Occipital lobe (tissue), 1 donor: ENCODE measurements at regions not wholly inside any gene's neighbourhood (a gene's known extent, or its start where the extent isn't known, plus 50 kb on each side); places are given as distances from the start of the nearest gene placed in this dataset.

Experiments
- DNase-seq: peaks from one replicate; lab custom pipeline; 2025; lab: John Stamatoyannopoulos, UW

DNA sequence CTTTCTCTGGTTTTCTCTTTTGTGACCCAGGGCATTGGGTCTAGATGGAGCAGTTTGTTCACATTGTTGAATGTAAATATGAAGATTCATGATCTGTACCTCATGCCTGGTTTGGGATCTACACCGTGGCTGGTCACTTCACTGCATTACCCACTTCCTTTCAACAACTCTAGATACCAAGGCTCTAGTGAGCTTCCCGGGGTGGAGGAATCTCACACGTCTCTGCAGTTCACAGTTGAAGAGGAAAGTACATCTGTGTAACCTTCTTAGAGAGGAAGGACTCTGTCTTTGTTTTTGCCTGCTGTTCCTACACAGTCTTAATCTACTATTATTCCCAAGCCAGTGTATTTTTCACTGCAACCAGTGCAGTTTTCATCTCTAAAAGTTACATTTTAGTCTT lies 574.8 kb downstream of the MBD2 start:
- DNase-seq, result no peak

DNA sequence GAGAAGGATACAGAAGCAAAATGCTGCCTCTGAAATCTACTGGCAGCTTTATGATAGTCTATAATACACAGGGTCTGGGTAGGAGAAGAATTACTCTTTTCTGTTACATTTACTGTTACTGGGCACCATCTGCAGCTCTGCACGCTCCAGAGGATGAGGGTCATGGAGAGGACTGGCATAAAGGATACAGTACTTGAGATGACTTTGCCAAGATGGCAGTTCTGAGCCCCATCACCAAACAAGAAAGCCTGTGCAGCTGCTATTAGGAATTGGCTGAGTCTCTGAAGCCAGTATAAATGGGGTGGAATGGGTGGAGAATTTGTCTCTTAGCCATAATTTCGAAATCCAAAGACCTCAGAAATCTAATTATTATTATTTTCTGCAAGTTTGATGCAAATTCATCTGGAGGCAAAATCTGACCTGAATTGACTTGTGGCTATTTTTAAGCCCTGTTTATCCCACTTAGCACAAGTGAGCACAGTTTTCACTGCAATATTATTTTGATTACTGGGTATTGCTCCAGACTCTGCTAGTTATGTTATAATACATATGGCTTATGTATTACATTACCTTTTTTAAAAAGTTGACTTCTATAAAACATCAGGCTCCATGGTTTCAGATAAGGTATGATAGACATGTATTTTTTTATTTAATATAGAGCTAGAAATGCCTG lies 579.5 kb downstream of the MBD2 start:
- no peak for DNase-seq

DNA sequence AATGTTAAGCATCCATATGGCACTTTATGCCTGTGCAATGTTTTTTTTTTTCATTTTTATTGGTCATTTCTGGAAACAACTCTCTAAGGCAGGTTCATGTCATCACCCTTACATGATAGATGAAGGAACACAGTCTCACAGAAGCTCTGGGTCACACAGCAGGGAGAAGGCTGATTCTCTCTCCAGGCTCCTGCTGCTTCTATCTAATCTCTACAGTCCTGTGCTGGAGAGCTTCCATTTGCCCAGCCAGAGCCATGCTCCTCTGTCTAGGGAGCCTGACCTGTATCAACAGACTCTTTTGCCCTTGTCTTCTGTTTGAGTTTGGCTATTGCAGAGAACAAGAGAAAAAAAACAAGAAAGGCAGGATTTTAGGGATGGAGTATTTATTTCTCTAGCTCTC lies 584.8 kb downstream of the MBD2 start:
- DNase-seq, result no peak

DNA sequence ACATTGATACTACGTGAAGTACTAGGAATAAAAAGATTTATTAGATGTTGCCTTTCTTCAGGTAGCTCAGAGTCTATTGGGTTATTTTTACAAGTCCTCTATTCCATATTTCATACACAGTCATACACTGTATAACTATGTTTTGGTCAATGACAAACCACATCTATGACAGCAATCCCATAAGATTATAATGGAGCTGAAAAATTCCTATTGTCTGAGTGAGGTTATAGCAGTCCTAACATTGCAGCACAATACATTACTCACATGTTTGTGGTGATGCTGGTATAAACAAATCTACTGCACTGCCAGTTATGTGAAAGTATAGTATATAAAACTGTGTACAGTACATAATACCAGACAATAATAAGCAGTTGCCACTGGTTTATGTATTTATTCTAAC lies 595.1 kb downstream of the MBD2 start:
- no peak for DNase-seq

DNA sequence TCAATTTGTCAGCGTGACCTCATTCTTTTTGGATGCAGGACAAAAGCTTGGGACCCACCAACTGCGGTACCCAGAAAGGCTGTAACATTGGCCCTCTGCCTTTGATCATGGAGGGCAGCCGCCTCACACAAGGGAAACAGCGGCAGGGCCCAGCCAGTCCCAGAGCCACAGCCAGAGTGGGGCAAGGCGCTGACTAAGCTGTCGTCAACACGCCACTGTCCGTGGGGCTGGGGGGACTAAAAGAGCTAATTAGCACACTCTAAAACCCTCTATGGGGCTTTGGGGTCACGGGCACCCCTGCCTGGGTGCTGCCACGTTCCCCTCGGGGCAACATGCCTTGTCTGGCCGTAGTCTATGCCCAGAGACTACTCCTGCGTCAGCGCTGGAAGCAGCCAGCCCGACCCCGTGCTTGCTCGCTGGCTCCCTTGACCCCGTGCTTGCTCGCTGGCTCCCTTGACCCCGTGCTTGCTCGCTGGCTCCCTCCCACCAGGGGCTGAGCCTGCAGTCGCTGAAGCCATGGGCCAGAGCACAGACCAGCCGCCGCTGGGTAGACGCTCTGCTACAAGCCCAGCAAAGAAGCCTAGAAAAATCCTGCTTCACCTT lies 598.4 kb downstream of the MBD2 start:
- no peak for DNase-seq

DNA sequence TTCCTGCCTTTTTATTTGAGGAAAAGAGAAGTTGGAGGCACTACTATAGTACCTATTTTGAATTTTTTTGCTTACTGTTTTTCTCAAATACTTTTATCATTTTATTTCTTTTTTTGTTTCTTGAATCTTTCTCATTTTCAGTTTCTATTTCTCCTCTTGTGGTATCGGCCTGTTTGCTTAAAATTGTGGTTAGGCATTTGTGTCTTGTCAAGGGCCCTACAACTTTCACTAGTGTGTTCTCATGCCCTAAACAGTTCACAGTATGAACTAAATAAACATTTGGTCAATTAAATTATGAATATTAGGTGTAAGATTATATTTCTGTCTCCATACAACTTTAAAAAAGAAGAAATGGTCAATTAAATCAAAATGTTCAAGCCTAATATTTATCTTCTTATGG lies 613.5 kb downstream of the MBD2 start:
- DNase-seq, result no peak

DNA sequence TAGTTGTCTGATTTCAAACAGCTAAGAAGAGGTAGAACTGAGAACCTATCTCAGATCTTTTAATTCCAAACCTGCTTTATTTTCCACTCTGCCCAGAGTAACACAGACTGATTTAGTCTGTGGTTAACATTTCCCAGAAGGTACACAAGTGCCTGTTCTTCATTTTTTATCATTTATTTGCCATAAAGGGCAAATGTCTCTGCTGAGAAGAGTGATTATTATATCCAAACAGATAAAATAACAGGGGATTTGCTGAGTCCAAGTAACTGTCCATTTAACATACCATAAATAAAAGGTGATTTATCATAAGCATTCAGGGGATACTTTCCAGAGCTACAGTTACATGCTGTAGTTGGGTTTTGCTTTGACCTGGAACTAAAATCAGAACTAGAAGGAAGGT lies 617.7 kb downstream of the MBD2 start:
- DNase-seq, result no peak

DNA sequence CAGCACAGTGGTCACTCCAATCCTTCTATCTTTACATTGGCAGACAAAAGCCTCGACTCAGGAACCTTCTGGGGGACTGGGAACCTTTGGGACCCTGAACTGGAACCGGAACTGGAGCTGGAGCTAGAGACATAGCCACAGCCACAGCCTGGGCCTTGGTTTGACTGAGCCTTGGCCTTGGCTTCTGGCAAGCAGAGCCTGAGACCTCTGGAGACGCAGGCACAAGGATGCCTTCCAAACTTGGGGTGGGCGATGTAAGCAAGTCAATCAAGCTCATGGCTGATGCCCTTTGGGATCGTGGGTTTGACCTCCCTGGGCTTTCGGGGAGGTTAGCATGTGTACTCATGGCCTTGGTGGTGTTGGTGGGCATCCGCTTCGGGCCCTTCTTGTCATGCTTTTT lies 619.3 kb downstream of the MBD2 start:
- DNase-seq, result no peak

DNA sequence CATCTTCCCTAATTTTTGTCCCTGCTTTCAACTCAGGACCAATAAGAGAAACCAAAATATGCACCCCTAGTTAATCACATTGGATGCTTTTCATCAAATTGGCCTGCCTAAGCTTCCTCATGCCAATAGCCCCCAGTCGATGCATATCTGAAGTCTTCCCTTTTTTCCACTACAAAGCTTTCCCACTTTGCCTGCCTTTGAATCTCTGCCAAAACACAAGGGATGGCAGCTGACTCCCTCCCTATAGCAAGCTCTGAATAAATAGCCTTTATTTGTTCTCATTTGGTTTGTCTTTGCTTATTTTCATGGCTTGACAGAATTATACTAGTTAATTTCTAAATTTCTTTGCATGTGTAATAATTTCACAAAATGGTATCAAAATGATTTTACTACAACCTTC lies 621.2 kb downstream of the MBD2 start:
- DNase-seq, result no peak

DNA sequence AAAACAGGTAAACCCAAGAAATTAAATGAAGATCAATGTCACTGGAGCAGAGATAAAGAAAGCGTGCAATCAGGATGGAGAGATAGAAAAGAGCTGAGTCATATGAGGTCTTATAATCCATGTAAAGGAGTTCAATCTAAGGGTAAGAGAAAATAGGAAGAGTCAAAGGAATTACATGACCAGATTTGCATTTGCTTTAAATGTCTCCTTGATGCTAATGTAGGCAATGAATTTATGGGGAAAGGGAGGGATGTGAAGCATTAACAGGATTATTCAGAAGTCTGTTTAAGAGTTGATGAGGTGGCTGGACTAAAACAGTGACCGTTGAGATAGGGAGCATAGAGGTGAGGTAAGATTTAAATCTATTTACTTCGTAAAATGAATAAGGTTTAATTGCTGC lies 623.1 kb downstream of the MBD2 start:
- no peak for DNase-seq

DNA sequence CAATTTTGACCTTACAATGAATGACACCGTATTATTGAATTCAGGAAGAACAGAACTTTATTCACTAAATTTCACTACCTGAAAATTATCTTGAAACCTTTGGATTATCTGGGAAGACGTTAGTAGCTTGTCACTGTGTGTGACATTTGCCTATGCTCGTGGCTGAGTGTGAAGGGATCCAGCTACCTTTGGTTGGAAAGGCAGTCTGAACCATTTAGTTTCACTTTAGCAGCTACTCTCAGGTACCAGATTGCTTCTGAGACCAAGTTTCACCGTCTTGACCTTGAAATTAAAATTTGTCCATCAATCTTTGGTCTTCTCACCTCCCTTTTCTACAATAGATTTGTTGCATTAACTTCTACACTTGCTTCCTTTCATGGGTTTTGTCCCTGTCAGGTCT lies 637.5 kb downstream of the MBD2 start:
- no peak for DNase-seq
